Stimulated activated CD8-positive, alpha-beta memory T cell treated with anti-CD3 and anti-CD28 coated beads, Interleukin-7, amount 100 ng/mL, for 1 hour (primary cell): ENCODE measurements at regions not wholly inside any gene's neighbourhood (a gene's known extent, or its start where the extent isn't known, plus 50 kb on each side); places are given as distances from the start of the nearest gene placed in this dataset.

Experiments
- DNase-seq, 2 donors: peaks; one replicate each; pipeline ENCODE4 v3.0.0-alpha.2; 2020; ENCODE audit warnings: low read depth in 2 of 2

- DNase-seq = no peak
Observed at GRCh38 chr5:159385536-159385935, 55.2 kb upstream of the IL12B start.

DNA sequence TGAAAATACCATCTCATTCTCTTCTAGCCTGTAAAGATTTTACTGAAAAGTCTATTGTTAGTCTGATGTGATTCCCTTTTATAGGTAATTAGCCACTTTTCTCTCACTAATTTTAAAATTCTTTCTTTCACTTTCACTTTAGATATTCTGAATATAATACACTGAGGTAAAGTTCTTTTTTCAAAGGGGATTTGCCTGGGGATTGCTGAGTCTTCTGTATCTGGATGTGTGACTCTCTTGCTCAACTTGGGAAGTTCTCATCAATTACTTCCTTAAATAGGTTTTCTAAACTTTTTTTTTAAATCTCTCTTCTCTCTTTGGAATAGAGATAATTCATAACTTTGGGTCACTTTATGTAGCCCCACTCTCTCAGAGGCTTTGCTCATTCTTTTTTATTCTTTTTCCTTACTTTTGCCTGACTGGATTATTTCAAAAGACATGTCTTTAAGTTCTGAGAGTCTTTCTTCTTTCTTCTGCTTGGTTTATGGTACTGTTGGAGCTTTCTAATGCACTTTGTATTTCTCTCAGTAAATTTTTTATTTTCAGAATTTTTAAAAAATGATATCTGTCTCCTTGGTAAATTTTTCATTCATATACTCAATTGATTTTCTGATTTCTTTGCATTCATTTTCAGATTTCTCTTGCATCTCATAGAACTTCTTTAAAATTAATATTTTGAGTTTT is 55.9 kb upstream of the IL12B start:
- DNase-seq = no peak

DNA sequence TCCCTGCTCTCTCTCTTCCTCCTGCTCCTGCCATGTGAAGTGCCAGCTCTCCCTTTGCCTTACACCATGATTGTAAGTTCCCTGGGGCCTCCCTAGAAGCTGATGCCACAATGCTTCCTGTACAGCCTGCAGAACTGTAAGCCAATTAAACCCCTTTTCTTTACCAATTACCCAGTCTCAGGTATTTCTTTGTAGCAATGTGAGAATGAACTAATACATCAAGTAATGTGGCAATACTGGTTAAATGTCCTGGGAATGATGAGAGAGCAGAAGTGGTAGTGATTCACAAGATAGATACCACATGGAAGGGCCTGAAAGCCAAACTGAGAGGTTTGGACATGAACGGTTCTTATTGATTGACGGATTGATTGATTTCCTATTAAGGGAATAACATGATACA is 62.6 kb upstream of the IL12B start:
- no peak for DNase-seq

DNA sequence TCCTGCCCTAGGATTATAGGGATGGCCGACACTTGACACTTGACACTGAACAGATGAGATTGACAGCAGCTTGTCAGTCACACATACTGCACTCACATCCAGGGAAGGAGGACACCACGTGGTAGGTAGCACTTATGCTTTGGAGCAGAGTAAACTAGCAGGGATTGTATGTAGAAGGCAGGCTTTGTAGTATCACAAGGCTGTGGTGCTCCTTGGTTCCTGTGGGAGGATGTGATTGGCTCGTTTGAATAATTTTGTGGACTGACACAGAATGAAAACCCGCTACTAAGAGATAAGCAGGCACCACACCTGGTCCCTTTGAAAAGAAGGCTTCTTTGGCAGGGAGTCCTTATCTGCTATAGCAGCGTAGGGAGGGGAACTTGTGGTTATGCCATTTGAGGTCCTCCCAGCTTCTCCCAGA is 63.6 kb upstream of the IL12B start:
- no peak for DNase-seq

DNA sequence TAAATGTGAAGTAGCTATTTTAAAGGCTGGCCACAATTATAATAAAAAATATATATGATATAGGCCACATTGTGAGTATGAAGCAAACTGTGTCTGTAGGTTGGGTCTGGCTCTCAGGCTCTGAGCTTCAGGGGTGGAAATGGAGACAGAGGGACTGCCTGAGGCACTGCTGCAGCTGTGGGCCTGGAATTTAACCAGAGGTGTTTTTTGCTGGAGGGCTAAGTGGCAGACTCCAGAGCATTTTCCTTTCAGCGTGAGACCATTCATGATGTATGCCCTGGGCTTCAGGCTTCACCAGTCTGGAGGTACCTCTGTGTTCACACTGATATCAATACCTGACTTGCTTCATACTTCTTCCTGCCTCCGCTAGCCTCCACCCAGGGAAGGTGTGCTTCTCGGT is 64.9 kb upstream of the IL12B start:
- no peak for DNase-seq

DNA sequence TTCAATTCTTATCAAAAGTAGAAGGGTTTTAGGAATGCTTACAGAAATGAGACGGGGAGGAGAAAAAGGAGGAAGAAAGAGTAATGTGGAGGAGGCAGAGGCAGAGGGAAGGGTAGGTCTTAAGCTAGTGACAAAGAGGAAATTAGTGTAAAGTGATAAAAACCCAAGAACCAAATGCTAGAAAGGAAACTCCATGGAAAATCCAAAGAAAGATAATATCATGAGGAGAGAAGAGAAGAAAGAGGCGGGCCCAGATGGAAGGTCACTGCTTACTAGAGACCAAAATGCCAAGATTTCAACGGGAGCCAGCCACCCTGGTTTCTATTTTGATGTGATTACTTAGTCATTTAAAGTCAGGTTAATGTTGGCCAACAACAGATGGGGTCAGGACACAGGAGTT is 68.6 kb upstream of the IL12B start:
- DNase-seq = no peak

GRCh38 chr5:159400476-159400875 is 70.2 kb upstream of the IL12B start:
- no peak for DNase-seq

DNA sequence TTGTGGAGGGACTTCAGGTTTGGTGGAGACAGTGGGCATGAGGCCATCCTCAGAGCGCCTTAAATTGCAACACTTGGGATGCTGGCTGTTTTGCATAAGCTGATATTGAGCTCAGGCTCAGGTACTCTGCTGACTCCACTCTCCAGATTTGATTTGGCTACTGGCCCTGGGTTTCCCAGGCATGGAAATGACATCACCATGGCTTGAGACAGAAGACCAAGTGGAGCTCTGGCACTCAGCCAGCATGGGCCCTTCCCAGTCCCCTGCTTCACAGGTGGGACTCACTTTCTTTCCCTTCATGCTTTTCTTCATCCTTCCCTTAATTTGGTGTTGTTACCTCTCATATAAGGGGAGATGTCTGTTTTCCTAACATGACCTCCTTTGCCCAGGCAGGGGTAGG is 72.0 kb upstream of the IL12B start:
- DNase-seq = no peak

DNA sequence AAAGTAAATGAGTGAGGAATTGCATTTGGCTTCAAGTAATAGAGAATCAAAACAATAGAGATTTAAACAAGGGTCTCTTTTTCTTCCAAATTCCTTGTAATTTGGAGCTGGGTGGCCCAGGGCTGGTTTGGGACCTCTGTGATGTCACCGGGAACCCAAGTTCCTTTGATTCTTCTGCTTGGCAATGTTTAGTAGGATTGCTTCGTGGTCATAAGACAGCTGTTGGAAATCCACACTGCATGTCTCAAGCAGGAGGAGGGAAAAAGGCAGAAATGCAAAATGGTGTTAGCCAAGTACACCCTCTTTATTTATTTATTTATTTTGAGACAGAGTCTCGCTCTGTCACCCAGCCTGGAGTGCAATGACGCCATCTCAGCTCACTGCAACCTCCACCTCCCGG is 72.6 kb upstream of the IL12B start:
- no peak for DNase-seq

DNA sequence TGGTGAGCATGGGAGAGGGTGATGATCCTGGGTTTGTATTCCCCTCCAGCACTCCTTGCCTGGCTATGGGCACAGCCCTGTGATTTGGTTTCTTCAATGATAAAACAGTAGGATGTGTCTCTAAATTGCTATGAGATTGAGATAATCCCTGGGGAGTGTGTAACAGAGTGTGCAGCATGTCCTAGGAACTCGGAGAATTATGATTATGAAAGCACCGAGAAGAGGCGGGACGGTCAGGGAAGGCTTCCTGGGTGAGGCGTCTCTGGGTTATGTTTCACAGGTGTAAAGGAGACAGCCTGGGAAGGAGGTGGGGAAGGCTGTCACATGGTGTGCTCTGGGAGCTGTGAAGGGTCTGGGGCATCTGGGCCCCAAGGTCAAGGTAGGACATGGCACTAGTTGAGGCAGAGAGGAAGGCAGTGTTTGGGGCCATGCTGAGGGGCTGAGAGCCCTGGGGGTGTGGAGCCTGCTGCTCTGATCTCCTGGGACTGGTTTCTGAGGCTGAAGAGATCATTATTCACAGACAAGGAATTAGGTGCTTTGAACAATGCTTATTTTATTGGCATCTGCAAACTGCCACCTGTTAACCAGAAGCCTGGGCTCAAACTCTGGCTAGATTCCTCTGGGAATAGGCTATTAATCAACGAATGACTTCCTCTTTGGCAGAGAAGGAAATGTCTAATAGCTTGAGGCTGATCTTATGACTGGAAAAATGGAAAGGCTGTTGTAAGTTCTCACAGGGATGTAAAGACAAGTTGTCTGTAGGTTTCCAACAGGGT is 73.8 kb upstream of the IL12B start:
- DNase-seq = no peak

DNA sequence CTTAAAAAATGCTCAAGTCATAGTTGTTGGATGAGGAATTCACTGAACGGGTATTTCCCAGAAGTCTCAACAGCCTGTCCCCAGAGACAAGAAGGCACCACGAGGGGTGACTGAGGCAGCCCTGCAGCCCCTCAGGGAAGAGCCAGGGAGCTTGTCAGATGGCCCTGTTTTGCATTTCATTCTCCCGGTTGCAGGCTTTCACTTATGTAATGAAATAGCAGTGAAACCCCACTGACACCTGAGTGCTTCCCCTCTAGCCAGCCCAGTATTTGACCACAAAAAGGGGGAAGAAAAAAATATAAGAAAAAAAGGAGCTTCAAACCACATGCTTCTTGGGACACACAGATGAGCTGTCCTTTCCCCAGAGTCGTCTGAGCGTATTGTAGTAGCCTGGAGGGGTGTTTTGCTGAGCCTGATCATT is 75.3 kb upstream of the IL12B start:
- no peak for DNase-seq

GRCh38 chr5:159406571-159406970 is 76.3 kb upstream of the IL12B start:
- no peak for DNase-seq

- no peak for DNase-seq
Observed at GRCh38 chr5:159409801-159410200, 79.5 kb upstream of the IL12B start.

- DNase-seq = no peak
Observed at GRCh38 chr5:159410480-159410879, 80.2 kb upstream of the IL12B start.

DNA sequence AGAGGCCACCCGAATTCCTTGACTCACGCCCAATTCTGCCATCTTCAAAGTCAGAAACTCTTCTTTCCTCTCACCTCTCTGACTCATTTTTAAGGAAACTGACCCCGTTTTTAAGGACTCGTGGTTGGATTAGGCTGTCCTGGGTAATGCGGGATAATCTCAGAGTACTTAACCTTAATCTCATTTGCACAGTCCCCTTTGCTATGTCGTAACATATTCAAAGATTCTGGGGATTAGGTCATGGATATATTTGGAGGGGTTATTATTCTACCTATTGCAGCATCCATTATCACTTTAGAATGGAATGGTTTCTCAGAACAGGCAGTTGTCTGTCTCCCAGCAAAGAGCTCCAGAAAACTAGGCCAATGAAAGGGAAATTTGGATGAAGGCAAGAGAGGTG is 80.8 kb upstream of the IL12B start:
- DNase-seq = no peak

GRCh38 chr5:159412284-159413046 is 82.2 kb upstream of the IL12B start:
- DNase-seq = peak; percentile 24 to 34

DNA sequence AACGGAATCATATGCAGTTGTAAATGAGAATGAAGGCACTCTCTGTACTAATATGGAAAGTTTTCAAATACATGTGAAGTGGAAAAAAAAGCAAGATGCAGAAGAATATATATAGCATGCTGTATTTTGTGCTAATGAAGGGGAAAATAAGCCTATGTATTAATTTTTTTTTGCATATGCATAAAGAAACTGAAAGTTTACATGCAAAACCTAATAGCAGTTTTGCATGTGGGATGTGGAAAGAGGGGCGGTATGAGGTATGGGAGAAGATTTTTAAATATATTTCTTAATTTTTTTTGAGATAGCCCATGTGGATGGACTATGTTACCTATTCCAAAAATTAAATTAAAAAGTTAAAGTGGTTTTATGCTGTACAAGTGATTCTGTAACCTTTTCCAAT is 83.7 kb upstream of the IL12B start:
- no peak for DNase-seq

- DNase-seq = no peak
Observed at GRCh38 chr5:159415301-159415937, 85.1 kb upstream of the IL12B start.

DNA sequence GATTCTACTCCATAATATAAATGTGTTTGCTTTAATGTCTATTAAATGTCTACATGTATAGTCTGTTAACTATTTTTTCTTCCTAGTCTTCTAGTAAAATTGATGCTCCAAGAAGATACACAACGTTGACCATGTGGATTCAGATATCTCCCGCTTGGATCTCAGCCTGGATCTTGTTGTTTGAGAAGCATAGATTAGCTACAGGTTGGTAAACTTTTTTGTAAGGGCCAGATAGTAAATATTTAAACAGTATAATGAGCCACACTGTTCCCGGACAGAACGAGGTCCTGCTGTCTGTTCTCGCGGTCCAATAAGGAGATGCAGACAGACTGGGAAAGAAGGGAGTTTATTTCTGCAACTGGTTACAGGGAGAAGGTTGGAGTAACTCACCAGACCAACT is 86.2 kb upstream of the IL12B start:
- no peak for DNase-seq

- DNase-seq = no peak
Observed at GRCh38 chr5:159417170-159417569, 86.9 kb upstream of the IL12B start.

DNA sequence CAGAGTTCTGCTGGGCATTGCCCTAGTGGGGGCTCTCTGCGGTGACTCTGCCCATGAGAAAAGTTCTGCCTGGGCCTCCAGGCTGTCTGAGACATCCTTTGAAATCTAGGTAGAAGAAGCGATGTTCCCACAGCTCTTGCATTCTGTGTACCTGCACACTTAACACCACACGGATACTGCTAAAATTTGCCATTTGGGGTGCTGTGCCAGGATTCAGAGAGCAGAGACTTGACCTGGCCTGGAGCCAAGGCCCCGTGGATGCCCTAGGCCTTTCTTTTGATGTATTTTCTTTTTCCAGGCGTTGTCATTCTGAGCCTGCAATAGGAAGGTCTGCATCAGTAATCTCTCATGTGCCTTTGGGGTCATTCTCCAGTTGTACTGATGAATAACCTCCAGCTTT is 89.3 kb upstream of the IL12B start:
- DNase-seq = no peak

GRCh38 chr5:159420940-159421339 is 90.7 kb upstream of the IL12B start:
- DNase-seq = no peak
